Neural cell (in vitro differentiated cells): ENCODE measurements at regions not wholly inside any gene's neighbourhood (a gene's known extent, or its start where the extent isn't known, plus 50 kb on each side); places are given as distances from the start of the nearest gene placed in this dataset.

Source experiments
- H2AFZ ChIP-seq: fragments of 200-600, 300-800 bp; sonication (generic), shearing (Covaris generic); 2 replicates; pipeline ENCODE4 v1.6.0; 2014; ENCODE audit warnings: low read depth, mild to moderate bottlenecking, antibody characterized with exemption, low read length, moderate library complexity
- H3F3A ChIP-seq: fragments of 200-600 bp; shearing (Covaris generic); 2 replicates; pipeline ENCODE4 v1.6.1; 2016; ENCODE audit warnings: mild to moderate bottlenecking, moderate library complexity, mixed read lengths, antibody characterized with exemption, low read length; ENCODE audit not compliant: insufficient read depth, poor library complexity, severe bottlenecking
- H3K27ac ChIP-seq: fragments of 200-600, 300-800 bp; sonication (generic), shearing (Covaris generic); 2 replicates; pipeline ENCODE4 v1.5.1; 2014; ENCODE audit warnings: mild to moderate bottlenecking, low read length, moderate library complexity
- H3K27me3 ChIP-seq: fragments of 300-800, 200-600 bp; sonication (generic), shearing (Covaris generic); 2 replicates; pipeline ENCODE4 v1.6.0; 2014; ENCODE audit warnings: mild to moderate bottlenecking, low read depth, low read length, moderate library complexity; ENCODE audit not compliant: insufficient read depth
- H3K36me3 ChIP-seq: fragments of 300-800, 200-600 bp; sonication (generic), shearing (Covaris generic); 2 replicates; pipeline ENCODE4 v1.5.1; 2014; ENCODE audit warnings: mild to moderate bottlenecking, antibody characterized with exemption, low read length, moderate library complexity; ENCODE audit not compliant: insufficient read depth
- H3K4me2 ChIP-seq: fragments of 300-800, 200-600 bp; sonication (generic), shearing (Covaris generic); 2 replicates; pipeline ENCODE4 v1.6.0; 2014; ENCODE audit warnings: mild to moderate bottlenecking, low read length
- H3K4me3 ChIP-seq: fragments of 300-800, 200-600 bp; sonication (generic), shearing (Covaris generic); 2 replicates; pipeline ENCODE4 v1.5.1; 2014; ENCODE audit warnings: mild to moderate bottlenecking, low read length, moderate library complexity
- H3K79me2 ChIP-seq: fragments of 200-600 bp; shearing (Covaris generic); replicated peaks from 2 replicates; pipeline ENCODE4 v1.6.0; 2014; ENCODE audit warnings: mild to moderate bottlenecking, low read length, moderate library complexity; ENCODE audit not compliant: insufficient read depth
- H3K9ac ChIP-seq: fragments of 300-800, 200-600 bp; sonication (generic), shearing (Covaris generic); 2 replicates; pipeline ENCODE4 v1.6.1; 2016; ENCODE audit warnings: mild to moderate bottlenecking, low read length, mixed read lengths
- H3K9me2 ChIP-seq: fragments of 200-600 bp; shearing (Covaris generic); 2 replicates; pipeline ENCODE4 v1.6.1; 2016; ENCODE audit warnings: mild to moderate bottlenecking, low read length, mixed read lengths; ENCODE audit not compliant: insufficient read depth
- H3K9me3 ChIP-seq: fragments of 200-600, 300-800 bp; sonication (generic), shearing (Covaris generic); 2 replicates; pipeline ENCODE4 v1.6.1; 2016; ENCODE audit warnings: mild to moderate bottlenecking, mixed run types, low read length, moderate library complexity, mixed read lengths
- H4K20me1 ChIP-seq: fragments of 200-600 bp; shearing (Covaris generic); 2 replicates; pipeline ENCODE4 v1.6.1; 2016; ENCODE audit warnings: mild to moderate bottlenecking, mixed run types; ENCODE audit not compliant: insufficient read depth
- EP300 ChIP-seq: fragments of 450-650 bp; conservative IDR thresholded peaks from 2 replicates; pipeline ENCODE4 v1.6.1; 2014; ENCODE audit warnings: antibody characterized with exemption, mild to moderate bottlenecking, moderate library complexity; ENCODE audit not compliant: poor library complexity, severe bottlenecking
- EZH2 ChIP-seq: fragments of 200-600, 300-800 bp; shearing (Covaris generic), sonication (generic); IDR thresholded peaks from 2 replicates; pipeline ENCODE4 v1.6.1; 2014; ENCODE audit warnings: antibody characterized with exemption, low read length, borderline replicate concordance, mild to moderate bottlenecking; ENCODE audit not compliant: insufficient read depth, poor library complexity, severe bottlenecking
- MXI1 ChIP-seq: fragments of 450-650 bp; conservative IDR thresholded peaks from 2 replicates; pipeline ENCODE4 v1.6.1; 2014; ENCODE audit warnings: antibody characterized with exemption, mild to moderate bottlenecking; ENCODE audit not compliant: poor library complexity, severe bottlenecking
- POLR2AphosphoS5 ChIP-seq: IDR thresholded peaks from 2 replicates; pipeline ENCODE4 v1.6.1; 2012
- RAD21 ChIP-seq: fragments of 450-650 bp; conservative IDR thresholded peaks from 2 replicates; pipeline ENCODE4 v1.6.1; 2014; ENCODE audit warnings: antibody characterized with exemption, mild to moderate bottlenecking, moderate library complexity
- SMC3 ChIP-seq: fragments of 450-650 bp; conservative IDR thresholded peaks from 2 replicates; pipeline ENCODE4 v1.6.1; 2014; ENCODE audit warnings: antibody characterized with exemption, mild to moderate bottlenecking, moderate library complexity; ENCODE audit not compliant: poor library complexity
- TAF1 ChIP-seq: IDR thresholded peaks from 2 replicates; pipeline ENCODE4 v1.6.1; 2012; ENCODE audit warnings: low read depth
- TF ChIP-seq, protein P1 (sequence below): fragments of 450-650 bp; IDR thresholded peaks from 2 replicates; pipeline ENCODE4 v1.5.1; 2014; ENCODE audit warnings: antibody characterized with exemption, mild to moderate bottlenecking, moderate library complexity; ENCODE audit not compliant: poor library complexity, severe bottlenecking
- TF ChIP-seq, protein P2 (sequence below): IDR thresholded peaks from 2 replicates; pipeline ENCODE4 v1.6.1; 2012; ENCODE audit warnings: borderline replicate concordance

DNA sequence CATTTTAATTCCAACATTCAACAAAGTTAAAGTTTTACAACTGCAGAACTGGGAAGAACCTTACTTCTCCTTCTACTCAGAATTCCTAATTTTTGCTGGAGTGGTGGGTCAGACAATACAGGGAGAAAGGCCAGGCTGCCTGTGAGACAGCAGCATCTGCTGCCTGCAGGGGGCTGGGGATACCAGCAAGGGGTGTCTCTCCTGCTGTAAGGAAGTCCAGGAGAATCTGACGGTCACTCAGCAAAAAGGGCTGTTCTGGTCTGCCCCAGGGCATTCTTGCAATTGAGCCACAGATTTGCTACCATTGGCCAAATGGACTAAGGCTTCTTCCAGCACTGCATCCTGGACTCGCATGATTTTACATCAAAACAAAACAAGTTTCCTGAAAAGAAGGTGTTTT is 426.6 kb upstream of the CDH11 start:
- H3K4me2 ChIP-seq = no peak overlapping the region
- H2AFZ ChIP-seq = no peak overlapping the region
- H3K27ac ChIP-seq = no peak overlapping the region

DNA sequence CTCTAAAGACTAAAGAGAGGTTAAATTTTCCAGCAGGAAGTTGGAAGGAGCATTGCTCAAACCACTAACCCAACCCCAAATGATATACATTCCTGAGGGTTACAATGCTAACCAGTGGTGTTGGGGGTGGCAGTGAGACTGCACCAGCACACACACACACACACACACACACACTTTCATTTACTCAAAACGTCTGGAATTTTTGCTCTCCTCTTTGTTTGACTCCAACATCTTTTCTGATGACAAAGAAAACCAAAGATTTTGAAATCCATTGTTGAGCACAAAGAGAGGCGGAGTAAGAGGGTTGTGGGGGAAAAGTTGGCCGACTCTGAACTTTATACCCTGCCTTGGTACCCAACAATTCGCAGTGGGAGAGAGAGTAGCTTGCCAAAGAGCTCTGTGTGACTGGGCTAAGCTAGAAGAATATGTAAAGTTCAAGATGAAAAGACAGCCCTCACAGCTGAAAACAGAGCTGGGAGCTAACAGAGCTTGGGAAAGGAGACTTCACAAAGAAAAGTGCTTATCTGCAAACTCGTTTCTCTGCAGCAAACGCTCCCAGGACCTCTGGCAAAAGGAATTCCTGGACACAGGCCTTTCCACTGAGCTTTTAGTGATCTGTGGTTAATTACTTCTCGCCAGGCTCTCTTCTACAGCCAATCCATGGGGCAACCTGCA is 426.0 kb upstream of the CDH11 start:
- Histone ChIP-seq H3K9ac (no peak overlapping the region), H3K4me2 (no peak overlapping the region)

More for the DNA sequence above, 426.6 kb upstream of the CDH11 start:
- Histone ChIP-seq H3F3A (no peaks in the 10 kb centered on the region), H3K4me3 (no peak overlapping the region), H3K9me3 (no peaks in the 10 kb centered on the region), H3K36me3 (no peaks in the 10 kb centered on the region), H4K20me1 (no peaks in the 10 kb centered on the region), H3K79me2 (no peaks in the 10 kb centered on the region), H3K9ac (no peak overlapping the region), H3K27me3 (no peaks in the 10 kb centered on the region), H3K9me2 (no peaks in the 10 kb centered on the region)
- TF ChIP-seq EZH2 (no peak), MXI1 (no peak), SMC3 (no peak), EP300 (no peak), POLR2AphosphoS5 (no peak), TAF1 (no peak), RAD21 (no peak)
- TF ChIP-seq, protein P1, sequence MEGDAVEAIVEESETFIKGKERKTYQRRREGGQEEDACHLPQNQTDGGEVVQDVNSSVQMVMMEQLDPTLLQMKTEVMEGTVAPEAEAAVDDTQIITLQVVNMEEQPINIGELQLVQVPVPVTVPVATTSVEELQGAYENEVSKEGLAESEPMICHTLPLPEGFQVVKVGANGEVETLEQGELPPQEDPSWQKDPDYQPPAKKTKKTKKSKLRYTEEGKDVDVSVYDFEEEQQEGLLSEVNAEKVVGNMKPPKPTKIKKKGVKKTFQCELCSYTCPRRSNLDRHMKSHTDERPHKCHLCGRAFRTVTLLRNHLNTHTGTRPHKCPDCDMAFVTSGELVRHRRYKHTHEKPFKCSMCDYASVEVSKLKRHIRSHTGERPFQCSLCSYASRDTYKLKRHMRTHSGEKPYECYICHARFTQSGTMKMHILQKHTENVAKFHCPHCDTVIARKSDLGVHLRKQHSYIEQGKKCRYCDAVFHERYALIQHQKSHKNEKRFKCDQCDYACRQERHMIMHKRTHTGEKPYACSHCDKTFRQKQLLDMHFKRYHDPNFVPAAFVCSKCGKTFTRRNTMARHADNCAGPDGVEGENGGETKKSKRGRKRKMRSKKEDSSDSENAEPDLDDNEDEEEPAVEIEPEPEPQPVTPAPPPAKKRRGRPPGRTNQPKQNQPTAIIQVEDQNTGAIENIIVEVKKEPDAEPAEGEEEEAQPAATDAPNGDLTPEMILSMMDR = no peak
- TF ChIP-seq, protein P2, sequence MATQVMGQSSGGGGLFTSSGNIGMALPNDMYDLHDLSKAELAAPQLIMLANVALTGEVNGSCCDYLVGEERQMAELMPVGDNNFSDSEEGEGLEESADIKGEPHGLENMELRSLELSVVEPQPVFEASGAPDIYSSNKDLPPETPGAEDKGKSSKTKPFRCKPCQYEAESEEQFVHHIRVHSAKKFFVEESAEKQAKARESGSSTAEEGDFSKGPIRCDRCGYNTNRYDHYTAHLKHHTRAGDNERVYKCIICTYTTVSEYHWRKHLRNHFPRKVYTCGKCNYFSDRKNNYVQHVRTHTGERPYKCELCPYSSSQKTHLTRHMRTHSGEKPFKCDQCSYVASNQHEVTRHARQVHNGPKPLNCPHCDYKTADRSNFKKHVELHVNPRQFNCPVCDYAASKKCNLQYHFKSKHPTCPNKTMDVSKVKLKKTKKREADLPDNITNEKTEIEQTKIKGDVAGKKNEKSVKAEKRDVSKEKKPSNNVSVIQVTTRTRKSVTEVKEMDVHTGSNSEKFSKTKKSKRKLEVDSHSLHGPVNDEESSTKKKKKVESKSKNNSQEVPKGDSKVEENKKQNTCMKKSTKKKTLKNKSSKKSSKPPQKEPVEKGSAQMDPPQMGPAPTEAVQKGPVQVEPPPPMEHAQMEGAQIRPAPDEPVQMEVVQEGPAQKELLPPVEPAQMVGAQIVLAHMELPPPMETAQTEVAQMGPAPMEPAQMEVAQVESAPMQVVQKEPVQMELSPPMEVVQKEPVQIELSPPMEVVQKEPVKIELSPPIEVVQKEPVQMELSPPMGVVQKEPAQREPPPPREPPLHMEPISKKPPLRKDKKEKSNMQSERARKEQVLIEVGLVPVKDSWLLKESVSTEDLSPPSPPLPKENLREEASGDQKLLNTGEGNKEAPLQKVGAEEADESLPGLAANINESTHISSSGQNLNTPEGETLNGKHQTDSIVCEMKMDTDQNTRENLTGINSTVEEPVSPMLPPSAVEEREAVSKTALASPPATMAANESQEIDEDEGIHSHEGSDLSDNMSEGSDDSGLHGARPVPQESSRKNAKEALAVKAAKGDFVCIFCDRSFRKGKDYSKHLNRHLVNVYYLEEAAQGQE = no peak

More for the DNA sequence above, 426.0 kb upstream of the CDH11 start:
- no peaks in the 10 kb centered on the region for H3K79me2 ChIP-seq
- H3K9me2 ChIP-seq = no peaks in the 10 kb centered on the region
- TF ChIP-seq POLR2AphosphoS5 = no peak
- TF ChIP-seq MXI1 = no peak
- TF ChIP-seq EZH2 = no peak
- no peak for TF ChIP-seq TAF1
- TF ChIP-seq SMC3 = no peak
- no peak for TF ChIP-seq RAD21
- TF ChIP-seq, protein P2 = no peak
- TF ChIP-seq EP300 = no peak
- TF ChIP-seq, protein P1 = no peak
- H4K20me1 ChIP-seq = no peaks in the 10 kb centered on the region
- H3K9me3 ChIP-seq = no peaks in the 10 kb centered on the region
- no peaks in the 10 kb centered on the region for H3F3A ChIP-seq
- no peak overlapping the region for H2AFZ ChIP-seq
- H3K36me3 ChIP-seq = no peaks in the 10 kb centered on the region
- no peaks in the 10 kb centered on the region for H3K27me3 ChIP-seq
- no peak overlapping the region for H3K4me3 ChIP-seq
- H3K27ac ChIP-seq = no peak overlapping the region
